Trophoblast cell (in vitro differentiated cells and primary cell): ENCODE measurements at regions not wholly inside any gene's neighbourhood (a gene's known extent, or its start where the extent isn't known, plus 50 kb on each side); places are given as distances from the start of the nearest gene placed in this dataset.

ENCODE experiments used
- DNase-seq, 2 donors: peaks; one replicate each; pipeline ENCODE4 v3.0.0-alpha.2; 2016
- H2AFZ ChIP-seq: 2 replicates; pipeline ENCODE4 v1.6.1; 2013; ENCODE audit warnings: low read length, moderate library complexity, mild to moderate bottlenecking; ENCODE audit not compliant: insufficient read depth, poor library complexity
- H2AK5ac ChIP-seq: 2 replicates; pipeline ENCODE4 v1.6.1; 2013; ENCODE audit warnings: mild to moderate bottlenecking, low read length
- H2BK120ac ChIP-seq: 2 replicates; pipeline ENCODE4 v1.6.1; 2013; ENCODE audit warnings: low read length, mild to moderate bottlenecking, moderate library complexity; ENCODE audit not compliant: insufficient read depth, poor library complexity
- H2BK12ac ChIP-seq: 2 replicates; pipeline ENCODE4 v1.6.1; 2013; ENCODE audit warnings: mild to moderate bottlenecking, low read length, moderate library complexity
- H2BK5ac ChIP-seq: 2 replicates; pipeline ENCODE4 v1.6.1; 2013; ENCODE audit warnings: low read length, low read depth, moderate library complexity, mild to moderate bottlenecking; ENCODE audit not compliant: poor library complexity
- H3K14ac ChIP-seq: 2 replicates; pipeline ENCODE4 v1.6.1; 2013; ENCODE audit warnings: mild to moderate bottlenecking, low read length
- H3K18ac ChIP-seq: 2 replicates; pipeline ENCODE4 v1.6.1; 2013; ENCODE audit warnings: mild to moderate bottlenecking, low read length
- H3K23ac ChIP-seq: 2 replicates; pipeline ENCODE4 v1.6.1; 2013; ENCODE audit warnings: low read length
- H3K27ac ChIP-seq: 2 replicates; pipeline ENCODE4 v1.5.1; 2013; ENCODE audit warnings: low read depth, mild to moderate bottlenecking, inconsistent platforms, low read length, moderate library complexity
- H3K27me3 ChIP-seq: 2 replicates; pipeline ENCODE4 v1.6.1; 2013; ENCODE audit warnings: inconsistent platforms, mild to moderate bottlenecking, low read length, moderate library complexity; ENCODE audit not compliant: insufficient read depth
- H3K36me3 ChIP-seq, 2 experiments: 1 replicate in 1 of 2; 2 replicates in 1 of 2; pipeline ENCODE4 v1.6.1; 2013; ENCODE audit warnings: low read length in 2 of 2, mild to moderate bottlenecking in 2 of 2, moderate library complexity in 1 of 2; ENCODE audit not compliant: insufficient read depth in 2 of 2, control insufficient read depth in 1 of 2
- H3K4ac ChIP-seq: 2 replicates; pipeline ENCODE4 v1.6.1; 2013; ENCODE audit warnings: low read depth, mild to moderate bottlenecking, low read length, moderate library complexity
- H3K4me1 ChIP-seq, 2 experiments: 1 replicate in 1 of 2; 2 replicates in 1 of 2; pipeline ENCODE4 v1.6.1; 2013; ENCODE audit warnings: low read length in 2 of 2, mild to moderate bottlenecking in 2 of 2, moderate library complexity in 1 of 2; ENCODE audit not compliant: insufficient read depth in 2 of 2, control insufficient read depth in 1 of 2
- H3K4me2 ChIP-seq: 2 replicates; pipeline ENCODE4 v1.6.1; 2013; ENCODE audit warnings: inconsistent platforms, mild to moderate bottlenecking, low read length, moderate library complexity
- H3K4me3 ChIP-seq: 2 replicates; pipeline ENCODE4 v1.5.1; 2013; ENCODE audit warnings: mild to moderate bottlenecking, low read depth, low read length, inconsistent platforms
- H3K79me1 ChIP-seq: one replicate; pipeline ENCODE4 v1.6.1; 2013; ENCODE audit warnings: low read length
- H3K79me2 ChIP-seq: 2 replicates; pipeline ENCODE4 v1.6.1; 2013; ENCODE audit warnings: low read length, mild to moderate bottlenecking; ENCODE audit not compliant: control insufficient read depth, insufficient read depth, poor library complexity
- H3K9ac ChIP-seq: 2 replicates; pipeline ENCODE4 v1.6.1; 2013; ENCODE audit warnings: mild to moderate bottlenecking, low read length
- H3K9me3 ChIP-seq: 2 replicates; pipeline ENCODE4 v1.6.1; 2013; ENCODE audit warnings: low read depth, mild to moderate bottlenecking, control low read depth, inconsistent platforms, low read length; ENCODE audit not compliant: insufficient read depth
- H4K12ac ChIP-seq: 2 replicates; pipeline ENCODE4 v1.6.1; 2013; ENCODE audit warnings: low read depth, mild to moderate bottlenecking, low read length, moderate library complexity
- H4K8ac ChIP-seq: 2 replicates; pipeline ENCODE4 v1.6.1; 2013; ENCODE audit warnings: low read depth, mild to moderate bottlenecking, low read length, moderate library complexity
- H4K91ac ChIP-seq: one replicate; pipeline ENCODE4 v1.6.1; 2013; ENCODE audit warnings: low read depth, mild to moderate bottlenecking, low read length, moderate library complexity
- WGBS: extraction: QIAGEN DNeasy Blood & Tissue Kit; methylation state at CpG from one replicate; pipeline ENCODE4 v1.1.7; 2013; ENCODE audit warnings: missing lambda C conversion rate; ENCODE audit not compliant: insufficient read length, insufficient coverage; ENCODE audit errors: extremely low coverage; 5-methylcytosine and 5-hydroxymethylcytosine counted together

DNA sequence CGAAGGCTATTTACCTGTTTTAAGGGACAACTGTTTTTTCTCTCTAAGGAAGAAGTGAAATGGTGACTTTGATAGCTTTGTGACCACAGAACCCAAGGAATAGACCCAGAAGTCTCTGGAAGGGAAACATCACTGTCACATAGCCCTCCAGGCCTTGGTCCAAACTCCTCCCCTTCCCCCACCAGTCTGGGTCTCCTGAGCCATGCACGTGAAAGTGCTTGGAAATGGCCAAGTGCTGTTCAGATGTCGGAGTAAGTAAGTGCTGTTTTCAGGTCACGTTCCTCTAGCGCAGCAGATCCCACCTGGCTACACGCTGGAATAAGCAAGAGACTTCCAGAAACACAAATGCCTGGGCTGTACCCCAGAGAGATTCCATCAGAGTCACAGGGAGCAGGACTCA lies 73.0 kb upstream of the AFF3 start:
- no CpG with 5 or more reads among the region's 6 CpGs for WGBS
- no peak overlapping the region for H2AK5ac ChIP-seq
- H3K4ac ChIP-seq: no peak overlapping the region
- no peak overlapping the region for H3K4me2 ChIP-seq
- H2AFZ ChIP-seq: no peak overlapping the region
- H4K12ac ChIP-seq: no peak overlapping the region
- H3K14ac ChIP-seq: no peak overlapping the region
- H2BK120ac ChIP-seq: no peak overlapping the region
- no peak for DNase-seq
- no peaks in the 10 kb centered on the region for H3K79me1 ChIP-seq
- H3K4me1 ChIP-seq: no peaks in the 10 kb centered on the region
- no peaks in the 10 kb centered on the region for H3K36me3 ChIP-seq
- no peak overlapping the region for H2BK5ac ChIP-seq
- H3K27ac ChIP-seq: no peak overlapping the region
- no peak overlapping the region for H3K9ac ChIP-seq
- no peak overlapping the region for H4K91ac ChIP-seq
- no peak overlapping the region for H4K8ac ChIP-seq
- no peaks in the 10 kb centered on the region for H3K9me3 ChIP-seq
- H2BK12ac ChIP-seq: no peak overlapping the region
- H3K23ac ChIP-seq: no peak overlapping the region
- H3K79me2 ChIP-seq: no peaks in the 10 kb centered on the region
- no peak overlapping the region for H3K18ac ChIP-seq
- no peak overlapping the region for H3K4me3 ChIP-seq
- H3K27me3 ChIP-seq: no peaks in the 10 kb centered on the region

DNA sequence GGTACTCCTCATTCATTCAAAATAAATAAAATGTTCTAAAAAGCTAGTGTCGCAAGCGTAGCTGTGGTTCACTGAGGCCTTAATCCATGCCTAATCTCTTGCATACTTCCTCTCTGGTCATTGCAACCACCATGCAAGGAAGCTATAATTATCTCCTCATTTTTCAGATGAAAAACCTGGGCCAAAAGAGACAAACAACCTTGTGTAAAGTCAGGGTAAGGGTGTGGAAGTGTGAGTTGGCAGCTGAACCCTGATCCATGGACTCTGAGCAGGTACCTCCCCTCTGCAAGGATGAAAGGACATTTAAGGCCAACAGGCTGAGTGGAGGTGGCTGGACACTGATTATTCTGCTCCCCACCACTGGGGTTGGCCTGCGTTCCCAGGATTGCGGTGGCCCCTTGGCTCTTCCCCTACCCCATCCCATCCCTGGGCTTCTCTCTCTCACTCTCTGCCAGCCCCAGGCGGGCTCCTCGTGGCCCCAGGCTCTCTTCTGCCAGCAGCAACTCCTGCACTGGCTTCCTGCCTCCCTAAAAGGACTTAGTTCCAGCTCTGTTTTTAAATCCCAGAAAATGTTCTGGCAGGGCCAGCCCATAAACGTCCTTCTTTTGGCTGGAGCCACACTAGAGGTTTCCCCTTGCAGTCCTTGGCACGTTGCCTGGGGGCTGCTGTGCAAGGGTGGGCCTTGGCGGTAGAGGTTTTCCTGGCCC lies 72.0 kb upstream of the AFF3 start:
- no peak for DNase-seq
- Histone ChIP-seq H3K4me2 (no peak overlapping the region), H3K27me3 (no peaks in the 10 kb centered on the region), H3K9me3 (no peaks in the 10 kb centered on the region), H4K91ac (no peak overlapping the region), H2BK12ac (no peak overlapping the region), H3K27ac (no peak overlapping the region), H3K9ac (no peak overlapping the region), H2AK5ac (no peak overlapping the region), H3K79me1 (no peaks in the 10 kb centered on the region), H3K79me2 (no peaks in the 10 kb centered on the region), H3K23ac (no peak overlapping the region), H4K8ac (no peak overlapping the region), H3K4me1 (no peaks in the 10 kb centered on the region), H2BK120ac (no peak overlapping the region), H3K18ac (no peak overlapping the region), H3K36me3 (no peaks in the 10 kb centered on the region), H3K14ac (no peak overlapping the region), H3K4ac (no peak overlapping the region), H4K12ac (no peak overlapping the region), H2AFZ (no peak overlapping the region), H2BK5ac (no peak overlapping the region), H3K4me3 (no peak overlapping the region)
- no CpG with 5 or more reads among the region's 9 CpGs for WGBS

- no peak overlapping the region for H3K27ac ChIP-seq
- H4K8ac ChIP-seq: no peak overlapping the region
- no peak overlapping the region for H3K23ac ChIP-seq
- H3K14ac ChIP-seq: no peak overlapping the region
- H3K4ac ChIP-seq: no peak overlapping the region
- H3K79me2 ChIP-seq: no peaks in the 10 kb centered on the region
- no peak for DNase-seq
- no peaks in the 10 kb centered on the region for H3K4me1 ChIP-seq
- H3K4me2 ChIP-seq: no peak overlapping the region
- H2BK120ac ChIP-seq: no peak overlapping the region
- no peak overlapping the region for H4K12ac ChIP-seq
- no CpG with 5 or more reads among the region's 3 CpGs for WGBS
- H3K36me3 ChIP-seq: no peaks in the 10 kb centered on the region
- H3K4me3 ChIP-seq: no peak overlapping the region
- H2AFZ ChIP-seq: no peak overlapping the region
- no peaks in the 10 kb centered on the region for H3K27me3 ChIP-seq
- H4K91ac ChIP-seq: no peak overlapping the region
- H2AK5ac ChIP-seq: no peak overlapping the region
- H3K79me1 ChIP-seq: no peaks in the 10 kb centered on the region
- no peak overlapping the region for H2BK5ac ChIP-seq
- no peak overlapping the region for H3K18ac ChIP-seq
- no peak overlapping the region for H3K9ac ChIP-seq
- no peak overlapping the region for H2BK12ac ChIP-seq
- H3K9me3 ChIP-seq: no peaks in the 10 kb centered on the region
Measured at GRCh38 chr2:100213595-100213994, 71.2 kb upstream of the AFF3 start.

GRCh38 chr2:100212850-100213249 lies 70.5 kb upstream of the AFF3 start:
- Histone ChIP-seq H3K27ac (no peak overlapping the region), H2AFZ (no peak overlapping the region), H3K4me2 (no peak overlapping the region), H2BK5ac (no peak overlapping the region), H2BK12ac (no peak overlapping the region), H3K14ac (no peak overlapping the region), H4K91ac (no peak overlapping the region), H3K9me3 (no peaks in the 10 kb centered on the region), H3K4me3 (no peak overlapping the region), H2AK5ac (no peak overlapping the region), H3K23ac (no peak overlapping the region), H3K9ac (no peak overlapping the region), H3K18ac (no peak overlapping the region), H2BK120ac (no peak overlapping the region), H3K4ac (no peak overlapping the region), H3K79me1 (no peaks in the 10 kb centered on the region), H4K8ac (no peak overlapping the region), H3K36me3 (no peaks in the 10 kb centered on the region), H4K12ac (no peak overlapping the region), H3K27me3 (no peaks in the 10 kb centered on the region), H3K4me1 (no peaks in the 10 kb centered on the region), H3K79me2 (no peaks in the 10 kb centered on the region)
- DNase-seq: no peak
- WGBS: no CpG with 5 or more reads among the region's 3 CpGs
